Erythroblast (primary cell): ENCODE measurements at regions not wholly inside any gene's neighbourhood (a gene's known extent, or its start where the extent isn't known, plus 50 kb on each side); places are given as distances from the start of the nearest gene placed in this dataset.
"Not testable (repeated sequence)": the region's sequence is repeated elsewhere in the genome, so short reads cannot be mapped to it uniquely, and the experiment has no call there.

ENCODE experiments used
- DNase-seq, 2 experiments: peaks; one replicate each; lab custom pipeline; 2025; lab: John Stamatoyannopoulos, UW
- GATA1 ChIP-seq: IDR thresholded peaks from 2 replicates; pipeline ENCODE4 v1.6.1; 2011; ENCODE audit warnings: low read depth, mild to moderate bottlenecking, control low read depth, low read length, moderate library complexity
- POLR2A ChIP-seq: IDR thresholded peaks from 2 replicates; pipeline ENCODE4 v1.6.1; 2011; ENCODE audit warnings: mild to moderate bottlenecking, low read length

DNA sequence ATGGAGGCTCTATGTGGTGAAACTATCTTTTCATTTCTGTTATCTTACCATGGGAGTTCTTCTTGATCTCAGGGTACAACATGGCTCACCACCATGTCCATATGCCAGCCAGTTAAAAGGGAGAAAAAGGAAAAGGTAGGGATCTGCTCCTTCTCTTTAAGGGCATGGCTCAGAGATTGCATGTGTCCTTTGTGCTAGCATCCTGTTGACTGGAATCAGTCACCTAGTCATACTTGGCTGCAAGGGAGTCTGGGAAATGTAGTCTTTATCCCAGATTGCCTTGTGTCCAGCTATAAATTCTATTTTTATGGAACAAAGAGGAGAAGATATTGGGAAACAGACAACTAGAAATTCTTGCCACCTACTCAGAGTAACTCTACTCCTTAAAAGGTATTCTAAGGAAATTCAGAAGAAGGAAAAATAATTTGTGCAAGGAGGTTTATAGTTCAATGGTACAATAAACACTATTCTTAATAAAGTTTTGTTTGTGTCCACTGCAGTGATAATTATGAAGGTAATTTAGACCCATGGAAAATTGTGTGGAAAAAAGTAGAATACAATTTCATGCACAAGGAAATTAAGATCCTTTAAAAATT, 86.4 kb upstream of the RPH3A start:
- no peak for DNase-seq
- TF ChIP-seq GATA1, result no peak
- TF ChIP-seq POLR2A, result no peak

DNA sequence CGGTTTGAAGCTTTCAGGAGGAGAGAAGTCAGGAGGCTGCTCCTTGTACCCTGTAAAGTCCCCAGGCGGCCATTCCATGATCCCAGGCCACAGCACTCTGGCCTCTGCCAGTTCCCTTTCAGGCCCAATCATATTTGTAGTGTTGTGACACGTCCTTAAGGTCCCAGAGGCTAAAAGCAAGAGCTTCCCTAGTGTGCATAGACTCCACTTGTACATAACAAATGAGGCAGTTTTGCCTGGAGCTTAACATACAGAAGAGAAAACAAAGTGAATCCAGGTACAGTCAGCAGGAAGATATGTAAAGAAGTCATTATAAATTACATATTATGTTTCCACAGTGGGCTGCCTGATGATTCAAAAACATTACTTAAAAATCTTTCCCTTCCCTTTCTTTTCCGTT, 81.1 kb upstream of the RPH3A start:
- TF ChIP-seq POLR2A (no peak), GATA1 (no peak)
- DNase-seq, result no peak

DNA sequence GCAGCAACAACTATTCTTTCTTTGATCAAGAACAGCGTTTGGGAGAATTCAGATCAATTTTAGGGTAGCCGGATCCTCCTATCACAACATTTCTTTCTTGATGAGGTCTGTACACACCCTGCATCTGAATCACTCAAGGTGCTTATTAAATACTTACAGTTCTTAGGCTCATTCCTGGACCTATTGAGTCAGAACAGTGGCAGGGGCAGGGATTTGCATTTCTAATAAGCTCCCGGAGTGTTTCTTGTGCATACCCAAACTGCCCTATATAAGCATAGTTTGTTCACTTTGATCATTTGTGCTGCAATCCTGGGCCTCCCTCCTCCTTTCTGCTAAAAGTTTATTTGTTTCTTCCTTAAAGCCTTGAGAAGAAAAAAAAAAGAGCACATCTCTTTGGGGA, 80.5 kb upstream of the RPH3A start:
- no peak for DNase-seq
- no peak for TF ChIP-seq POLR2A
- no peak for TF ChIP-seq GATA1

DNA sequence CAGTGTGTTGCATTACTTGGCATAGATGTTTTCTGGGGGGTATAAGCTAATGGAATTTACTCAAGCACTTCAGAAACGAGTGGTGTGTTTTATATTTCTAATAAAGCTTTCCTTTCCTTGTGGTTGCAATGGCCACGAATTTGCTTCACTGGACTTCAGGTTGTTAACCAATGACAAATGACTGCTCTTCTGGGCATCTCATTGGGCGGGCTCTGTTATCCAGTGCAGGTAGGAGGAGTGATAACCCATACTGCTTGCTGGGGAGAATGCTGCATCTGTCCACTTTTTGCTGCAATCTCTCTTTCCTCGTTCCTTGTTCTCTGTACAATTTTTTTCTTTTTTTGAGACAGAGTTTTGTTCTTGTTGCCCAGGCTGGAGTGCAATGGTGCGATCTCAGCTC, 80.0 kb upstream of the RPH3A start:
- TF ChIP-seq POLR2A (no peak), GATA1 (no peak)
- DNase-seq, result no peak

DNA sequence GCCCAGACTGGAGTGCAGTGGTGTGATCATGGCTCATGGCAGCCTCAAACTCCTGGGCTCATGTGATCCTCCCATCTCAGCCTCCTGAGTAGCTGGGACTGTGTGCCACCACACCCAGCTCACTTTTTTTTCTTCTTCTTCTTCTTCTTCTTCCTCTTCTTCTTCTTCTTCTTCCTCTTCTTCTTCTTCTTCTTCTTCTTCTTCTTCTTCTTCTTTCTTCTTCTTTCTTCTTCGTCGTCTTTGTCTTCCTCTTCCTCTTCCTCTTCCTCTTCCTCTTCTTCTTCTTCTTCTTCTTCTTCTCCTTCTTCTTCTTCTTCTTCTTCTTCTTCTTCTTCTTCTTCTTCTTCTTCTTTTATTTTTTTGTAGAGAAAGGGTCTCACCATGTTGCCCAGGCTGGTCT, 78.8 kb upstream of the RPH3A start:
- not testable (repeated sequence) for DNase-seq

DNA sequence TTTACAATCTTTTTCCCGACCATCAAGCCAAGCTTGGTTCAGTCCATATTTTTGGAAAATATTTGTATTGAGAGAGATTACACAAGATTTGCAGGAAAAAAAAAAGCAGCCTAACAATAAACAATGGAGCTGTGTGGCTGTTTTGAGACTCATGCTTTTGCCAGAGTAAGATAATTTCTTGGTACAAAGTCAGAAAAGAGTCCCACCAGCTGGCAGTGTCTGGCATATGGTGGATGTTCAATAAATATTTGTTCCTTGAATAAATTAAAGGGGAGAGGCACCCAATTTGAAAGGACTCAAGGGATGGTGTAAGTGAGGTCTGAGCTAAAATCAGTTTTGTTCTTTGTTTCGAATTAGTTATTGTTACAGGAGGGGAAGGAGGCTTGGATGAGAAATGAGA, 78.1 kb upstream of the RPH3A start:
- no peak for TF ChIP-seq POLR2A
- TF ChIP-seq GATA1, result no peak

DNA sequence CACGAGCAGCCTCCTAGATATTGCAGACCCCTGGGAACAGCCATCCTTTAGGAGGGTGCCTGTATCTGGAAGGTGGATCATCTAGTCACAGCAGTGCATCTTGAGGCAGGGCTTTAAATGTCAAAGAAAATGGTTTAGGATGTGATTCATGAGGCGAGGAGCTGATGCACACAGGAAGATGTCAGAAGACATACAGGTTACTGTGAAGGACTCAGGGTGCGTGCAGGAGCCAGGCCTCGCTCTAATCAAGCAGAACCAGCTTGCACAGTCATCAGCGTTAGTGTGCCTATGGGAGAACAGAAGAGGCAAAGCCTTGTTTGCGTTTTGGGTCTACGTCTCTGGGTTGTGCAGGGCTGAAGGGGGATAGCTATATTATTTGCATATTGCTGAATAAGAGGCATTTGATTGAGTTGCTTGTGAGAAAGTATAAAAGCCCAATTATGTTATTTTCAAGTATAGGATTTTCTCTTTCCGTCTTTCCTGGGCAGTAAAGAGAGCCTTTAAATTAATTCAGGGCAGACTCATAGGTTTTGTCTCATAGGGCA, 77.3 kb upstream of the RPH3A start:
- no peak for DNase-seq
- TF ChIP-seq GATA1 (no peak), POLR2A (no peak)

More for the DNA sequence above, 78.1 kb upstream of the RPH3A start:
- no peak for DNase-seq

DNA sequence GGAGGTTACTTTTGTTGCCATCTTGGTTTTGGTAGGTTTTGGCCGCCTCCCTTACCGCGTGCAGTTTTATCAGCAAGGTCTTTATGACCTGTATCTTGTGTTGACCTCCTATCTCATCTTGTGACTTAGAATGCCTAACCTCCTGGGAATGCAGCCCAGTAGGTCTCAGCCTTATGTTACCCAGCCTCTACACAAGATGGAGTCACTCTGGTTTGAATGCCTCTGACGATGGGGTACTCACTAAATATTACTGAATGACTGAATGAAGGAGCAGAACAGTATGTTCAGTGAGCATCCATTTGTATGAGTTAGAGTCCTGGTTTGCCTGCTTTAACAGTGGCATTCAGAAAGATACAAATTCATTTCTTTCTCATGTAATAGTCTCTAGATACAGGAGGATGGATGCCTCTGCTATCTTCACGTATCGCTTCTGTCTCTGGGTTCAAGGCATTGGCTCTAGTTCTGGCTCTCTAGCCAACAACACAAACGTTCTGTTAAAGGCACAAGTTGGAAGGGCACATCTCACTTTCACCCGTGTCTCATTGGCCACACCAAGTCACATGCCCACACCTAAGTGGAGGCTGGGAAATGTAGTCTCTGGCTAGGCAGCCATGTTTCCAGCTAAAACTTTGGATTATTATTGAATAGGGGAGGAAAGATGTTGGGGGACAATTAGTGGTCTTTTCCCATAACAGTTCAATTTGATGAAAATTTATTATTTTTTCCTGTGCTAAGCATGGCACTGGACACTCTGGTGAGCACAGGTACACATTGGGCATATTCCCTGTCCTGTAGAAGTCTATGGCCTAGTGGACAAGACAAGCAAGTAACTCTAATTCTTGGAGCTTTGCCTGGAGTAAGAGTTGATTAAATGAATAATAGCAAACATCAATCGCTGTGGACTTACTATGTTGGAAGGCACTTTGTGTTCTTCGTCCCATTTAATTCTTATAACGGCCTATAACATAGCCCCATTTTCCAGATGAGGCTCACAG, 75.2 kb upstream of the RPH3A start:
- TF ChIP-seq GATA1, result no peak
- TF ChIP-seq POLR2A, result no peak
- DNase-seq, result peak in 1 of 2 experiments; percentile 15

DNA sequence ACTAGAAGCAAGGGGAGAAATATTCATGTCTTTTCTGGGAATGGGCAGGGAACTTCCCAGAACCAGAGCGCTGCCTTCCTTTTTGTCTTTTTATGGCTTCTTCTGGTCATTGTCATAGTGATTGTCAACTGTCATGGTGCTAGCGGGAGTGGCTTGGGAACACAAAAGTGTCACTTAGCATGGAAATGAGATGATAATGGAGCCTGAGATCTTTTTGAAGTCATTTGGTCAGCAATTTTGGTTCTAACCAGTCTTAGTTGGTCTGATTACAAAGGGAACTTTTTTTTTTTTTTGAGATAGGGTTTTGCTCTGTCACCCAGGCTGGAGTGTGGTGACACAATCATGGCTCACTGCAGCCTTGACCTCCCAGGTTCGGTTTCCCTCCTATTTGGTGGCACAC, 62.7 kb upstream of the RPH3A start:
- no peak for TF ChIP-seq GATA1
- no peak for TF ChIP-seq POLR2A
- no peak for DNase-seq

DNA sequence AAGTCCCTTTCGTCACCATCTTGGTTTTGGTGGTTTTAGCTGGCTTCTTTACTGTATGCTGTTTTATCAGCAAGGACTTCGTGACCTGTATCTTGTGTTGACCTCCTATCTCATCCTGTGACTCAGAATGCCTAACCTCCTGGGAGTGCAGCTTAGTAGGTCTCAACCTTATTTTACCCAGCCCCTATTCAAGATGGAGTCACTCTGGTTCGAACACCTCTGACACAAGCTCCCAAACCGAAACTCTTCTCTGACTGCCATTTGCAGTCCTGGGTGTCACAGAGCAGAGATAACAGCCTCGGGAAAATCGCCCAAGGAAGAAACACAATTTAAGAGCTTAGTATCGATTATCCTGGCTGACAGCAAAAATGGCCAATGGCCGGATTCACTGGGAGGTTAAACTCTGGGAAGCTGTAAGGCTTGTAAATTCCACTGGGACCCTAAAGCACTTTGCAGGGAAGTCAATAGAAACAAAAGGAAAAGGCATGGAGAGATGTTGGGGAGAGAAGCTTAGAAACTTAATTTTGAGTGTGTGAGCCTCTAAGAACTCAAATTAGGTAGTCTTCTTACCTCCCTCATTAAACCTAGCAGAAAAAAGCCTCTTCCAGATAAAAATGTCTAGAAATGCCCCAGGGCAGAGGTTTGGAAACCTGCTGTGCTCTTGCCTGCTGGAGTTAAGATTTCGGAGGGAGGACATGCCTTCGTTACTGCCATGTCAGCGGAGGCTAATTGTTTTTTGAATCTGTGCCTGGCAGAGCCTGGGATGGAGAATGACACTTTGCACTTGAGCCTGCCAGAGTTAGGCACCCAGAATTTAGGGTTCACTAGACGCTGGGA, 56.5 kb upstream of the RPH3A start:
- DNase-seq, result no peak
- TF ChIP-seq GATA1 (no peak), POLR2A (no peak)

DNA sequence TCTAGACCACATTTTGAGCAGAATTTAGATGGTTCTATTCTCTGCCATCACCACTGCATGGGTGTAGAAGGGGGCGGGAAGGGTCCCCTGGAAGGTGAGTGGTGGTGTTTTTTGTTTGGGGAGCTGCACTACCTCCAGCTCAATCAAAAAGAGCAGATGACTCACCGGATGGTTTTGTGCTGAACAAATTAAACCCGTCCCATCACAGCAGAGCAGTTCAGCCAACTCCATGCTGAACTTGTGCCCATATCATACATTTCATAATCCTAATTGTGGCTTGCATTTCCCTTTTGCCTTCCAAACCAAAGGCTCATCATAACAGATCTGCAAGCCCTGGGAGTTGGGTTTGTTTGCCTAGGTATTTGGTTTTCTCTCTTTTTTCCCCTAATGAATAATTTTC, 53.0 kb upstream of the RPH3A start:
- no peak for DNase-seq
- no peak for TF ChIP-seq GATA1
- no peak for TF ChIP-seq POLR2A

DNA sequence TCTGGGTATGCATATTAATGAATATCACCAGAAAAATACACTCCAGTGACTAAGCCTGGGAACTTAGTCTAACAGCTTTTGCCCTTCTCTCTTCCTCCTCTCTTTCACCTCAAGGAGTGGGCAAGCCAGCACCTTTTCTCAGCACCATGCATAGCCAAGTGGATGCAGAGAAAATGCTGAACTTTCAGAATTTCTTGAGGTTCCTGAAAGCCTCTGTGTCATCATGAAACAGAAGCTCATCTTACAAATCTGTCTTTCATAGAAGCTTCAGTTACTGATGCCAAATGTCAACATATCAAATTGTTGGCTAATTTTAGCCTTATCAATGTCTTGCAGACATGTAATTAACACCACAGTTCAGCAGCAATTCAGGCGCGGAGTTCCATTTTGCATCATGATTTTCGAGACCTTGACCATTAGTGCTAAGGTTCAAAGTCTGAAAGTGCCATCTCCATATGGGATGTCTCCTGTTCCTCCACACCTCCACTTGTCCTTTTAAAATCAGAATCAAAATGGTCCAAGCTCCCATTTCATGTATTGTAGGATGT, 51.1 kb upstream of the RPH3A start:
- TF ChIP-seq GATA1, result no peak
- no peak for TF ChIP-seq POLR2A
- no peak for DNase-seq

DNA sequence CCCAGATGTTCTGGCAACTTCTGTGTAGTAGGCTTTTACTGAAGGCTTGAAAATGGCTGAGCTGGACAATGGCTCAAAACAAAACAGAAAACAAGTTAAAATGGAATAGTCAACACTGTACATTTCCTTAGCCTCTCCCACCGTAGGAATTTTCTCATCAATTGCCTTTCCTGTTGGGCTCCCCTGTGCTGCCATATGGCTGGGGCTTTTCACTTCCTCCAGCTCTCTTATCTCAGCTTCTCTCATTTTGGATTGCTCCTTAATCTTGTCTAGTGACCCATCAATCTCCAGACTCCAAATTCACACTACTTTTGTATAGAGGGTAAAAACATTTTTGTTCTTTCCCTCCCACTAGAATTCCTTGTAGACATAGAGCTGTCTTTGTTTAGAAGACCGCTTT, 50.4 kb upstream of the RPH3A start:
- TF ChIP-seq POLR2A (no peak), GATA1 (no peak)
- DNase-seq, result no peak
